CD4-positive, alpha-beta memory T cell (primary cell): ENCODE measurements at regions not wholly inside any gene's neighbourhood (a gene's known extent, or its start where the extent isn't known, plus 50 kb on each side); places are given as distances from the start of the nearest gene placed in this dataset.

Experiments
- CTCF ChIA-PET: fragments of 350-600 bp; sonication (Branson Sonifier 250); formaldehyde crosslinking; loops from one replicate; lab custom pipeline; 2021; ENCODE audit warnings: inconsistent platforms; ENCODE audit not compliant: partially characterized antibody; lab: Charles Lee
- POLR2A ChIA-PET: fragments of 350-600 bp; sonication (Branson Sonifier 250); formaldehyde crosslinking; loops from one replicate; lab custom pipeline; 2021; ENCODE audit not compliant: partially characterized antibody; lab: Charles Lee
- DNase-seq, 5 donors: peaks; one replicate each; pipeline versions ENCODE4 v3.0.0 to v3.0.0-alpha.2; 2020 to 2022; ENCODE audit warnings: mixed read lengths in 1 of 5
- H3K27ac ChIP-seq: one replicate; pipeline ENCODE4 v1.7.0; 2013; ENCODE audit warnings: low read depth, low read length
- H3K27me3 ChIP-seq: 2 replicates; pipeline ENCODE4 v1.7.0; 2013; ENCODE audit warnings: mild to moderate bottlenecking, low read length, moderate library complexity; ENCODE audit not compliant: insufficient read depth
- H3K36me3 ChIP-seq: 2 replicates; pipeline ENCODE4 v1.7.0; 2013; ENCODE audit warnings: mild to moderate bottlenecking, low read length, moderate library complexity; ENCODE audit not compliant: insufficient read depth
- H3K4me1 ChIP-seq: 2 replicates; pipeline ENCODE4 v1.7.0; 2013; ENCODE audit warnings: mild to moderate bottlenecking, low read length, moderate library complexity; ENCODE audit not compliant: insufficient read depth
- H3K4me3 ChIP-seq, 2 donors: one replicate each; pipeline ENCODE4 v1.7.0; 2013; ENCODE audit warnings: low read length in 2 of 2, mild to moderate bottlenecking in 1 of 2
- H3K9me3 ChIP-seq, 2 donors: one replicate each; pipeline ENCODE4 v1.7.0; 2013; ENCODE audit warnings: low read length in 2 of 2, control low read depth in 1 of 2; ENCODE audit not compliant: control insufficient read depth in 1 of 2
- H3K27ac Mint-ChIP-seq, 7 donors: one replicate each; pipeline ENCODE4 v1.8.0; 2020 to 2021; ENCODE audit warnings: mixed read lengths in 7 of 7, mild to moderate bottlenecking in 6 of 7, inconsistent platforms in 3 of 7, moderate library complexity in 3 of 7
- H3K27me3 Mint-ChIP-seq, 2 donors: one replicate each; pipeline ENCODE4 v1.8.0; 2020 to 2021; ENCODE audit warnings: mixed read lengths in 2 of 2
- H3K36me3 Mint-ChIP-seq, 2 donors: one replicate each; pipeline ENCODE4 v1.8.0; 2020 to 2021; ENCODE audit warnings: mixed read lengths in 2 of 2, inconsistent platforms in 1 of 2, mild to moderate bottlenecking in 1 of 2
- H3K4me1 Mint-ChIP-seq, 4 donors: one replicate each; pipeline ENCODE4 v1.8.0; 2020 to 2021; ENCODE audit warnings: mixed read lengths in 4 of 4, mild to moderate bottlenecking in 1 of 4
- H3K4me3 Mint-ChIP-seq, 8 donors: one replicate each; pipeline ENCODE4 v1.8.0; 2020 to 2021; ENCODE audit warnings: mixed read lengths in 8 of 8, mild to moderate bottlenecking in 7 of 8, moderate library complexity in 6 of 8, inconsistent platforms in 3 of 8
- H3K9me3 Mint-ChIP-seq, 8 donors: one replicate each; pipeline ENCODE4 v1.8.0; 2020 to 2021; ENCODE audit warnings: mixed read lengths in 8 of 8, mild to moderate bottlenecking in 5 of 8, inconsistent platforms in 3 of 8, moderate library complexity in 1 of 8
- intact Hi-C: fragments of 100-400 bp; cut with micrococcal nuclease; formaldehyde crosslinking; loops from one replicate; pipeline ENCODE4 v1.15.1; 2023

DNA sequence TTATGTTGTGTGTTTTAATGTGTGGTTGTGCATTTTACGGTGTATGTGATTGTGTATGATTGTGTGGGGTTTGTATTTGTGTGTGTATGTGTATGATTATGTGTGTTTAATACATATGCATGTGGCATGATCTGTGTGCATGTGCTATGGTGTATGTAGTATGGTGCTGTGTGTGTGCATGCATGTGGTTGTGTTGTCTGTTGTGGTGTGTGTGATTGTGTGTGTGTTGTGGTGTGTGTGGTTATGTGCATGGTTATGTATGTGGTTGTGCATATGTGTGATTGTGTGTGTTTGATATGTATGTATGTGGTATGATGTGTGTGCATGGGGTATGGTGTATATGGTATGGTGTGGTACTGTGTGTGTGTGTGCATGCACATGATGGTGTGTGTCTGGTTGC lies 148.1 kb upstream of the AGAP1 start:
- Mint-ChIP-seq H3K4me1 (no peaks in the 10 kb centered on the region), H3K4me3 (no peak overlapping the region), H3K27ac (no peak overlapping the region), H3K9me3 (peaks cover 0 to 8% (median 0%) of the 10 kb centered on the region in 8 donors), H3K27me3 (peaks cover 5 to 24% of the 10 kb centered on the region in 2 donors), H3K36me3 (no peaks in the 10 kb centered on the region)
- H3K27ac ChIP-seq, result no peak overlapping the region
- no peak overlapping the region for H3K4me3 ChIP-seq
- intact Hi-C loops, result no loop called here
- H3K9me3 ChIP-seq, result no peaks in the 10 kb centered on the region
- H3K27me3 ChIP-seq, result no peaks in the 10 kb centered on the region
- no peak for DNase-seq
- ChIA-PET POLR2A (no interaction called here), CTCF (no interaction called here)
- H3K4me1 ChIP-seq, result no peaks in the 10 kb centered on the region
- H3K36me3 ChIP-seq, result no peaks in the 10 kb centered on the region

DNA sequence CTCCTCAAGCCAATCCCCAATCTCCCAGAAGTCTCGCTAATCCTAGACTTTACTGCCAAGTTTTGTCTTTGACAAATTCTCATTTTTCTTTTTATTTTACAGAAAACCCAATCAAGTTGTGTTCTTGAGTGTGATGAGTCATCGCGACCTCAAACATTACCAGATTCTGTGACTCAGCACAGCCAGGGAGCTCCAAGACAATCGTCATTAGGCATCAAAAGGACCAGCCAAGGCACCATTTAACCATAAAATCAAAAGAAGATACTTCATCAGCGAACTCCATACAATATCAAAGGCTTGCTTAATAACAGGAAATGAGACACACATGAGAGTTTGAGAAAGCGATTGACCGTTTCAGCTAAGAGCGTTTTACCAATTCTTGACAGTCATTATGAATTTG lies 146.2 kb upstream of the AGAP1 start:
- no peak overlapping the region for H3K4me3 Mint-ChIP-seq
- intact Hi-C loops, result no loop called here

DNA sequence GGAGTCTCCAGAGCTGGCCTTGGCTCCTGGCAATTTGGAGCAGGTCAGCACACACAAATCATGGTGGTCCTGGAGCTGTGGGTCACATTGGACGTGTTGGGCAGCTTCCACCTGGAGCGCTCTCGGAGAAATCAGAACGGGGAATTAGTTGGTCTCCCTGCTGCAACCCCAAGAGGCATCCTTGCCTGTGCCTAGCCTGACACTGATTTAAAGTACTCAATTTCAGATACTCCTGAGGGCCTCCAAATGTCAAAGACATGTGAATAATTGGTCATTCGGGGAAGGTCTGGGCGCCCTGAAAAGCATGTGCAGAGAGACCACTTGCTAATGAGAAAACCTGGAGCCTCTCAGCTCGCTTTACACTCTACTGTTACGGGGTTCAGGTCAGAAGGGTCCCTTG lies 145.5 kb upstream of the AGAP1 start:
- no peaks in the 10 kb centered on the region for H3K9me3 ChIP-seq
- H3K27me3 Mint-ChIP-seq, result peaks cover 7 to 23% of the 10 kb centered on the region in 2 donors
- DNase-seq, result no peak
- H3K27ac Mint-ChIP-seq, result no peak overlapping the region
- H3K36me3 ChIP-seq, result no peaks in the 10 kb centered on the region
- CTCF ChIA-PET, result no interaction called here
- intact Hi-C loops, result no loop called here
- no peaks in the 10 kb centered on the region for H3K4me1 ChIP-seq
- H3K9me3 Mint-ChIP-seq, result peaks cover 0 to 8% (median 0%) of the 10 kb centered on the region in 8 donors
- H3K4me3 Mint-ChIP-seq, result no peak overlapping the region
- H3K4me1 Mint-ChIP-seq, result no peaks in the 10 kb centered on the region
- no peak overlapping the region for H3K4me3 ChIP-seq
- no peaks in the 10 kb centered on the region for H3K27me3 ChIP-seq
- POLR2A ChIA-PET, result no interaction called here
- H3K27ac ChIP-seq, result no peak overlapping the region
- no peaks in the 10 kb centered on the region for H3K36me3 Mint-ChIP-seq

More for the DNA sequence above, 146.2 kb upstream of the AGAP1 start:
- Mint-ChIP-seq H3K27me3 (peaks cover 5 to 23% of the 10 kb centered on the region in 2 donors), H3K27ac (peak overlapping the region in 1 of 7 donors; percentile 61), H3K4me1 (no peaks in the 10 kb centered on the region), H3K36me3 (no peaks in the 10 kb centered on the region), H3K9me3 (peaks cover 0 to 8% (median 0%) of the 10 kb centered on the region in 8 donors)
- Histone ChIP-seq H3K4me3 (no peak overlapping the region), H3K27me3 (no peaks in the 10 kb centered on the region), H3K4me1 (no peaks in the 10 kb centered on the region), H3K27ac (no peak overlapping the region), H3K36me3 (no peaks in the 10 kb centered on the region), H3K9me3 (no peaks in the 10 kb centered on the region)
- DNase-seq, result no peak
- CTCF ChIA-PET, result no interaction called here
- POLR2A ChIA-PET, result no interaction called here

DNA sequence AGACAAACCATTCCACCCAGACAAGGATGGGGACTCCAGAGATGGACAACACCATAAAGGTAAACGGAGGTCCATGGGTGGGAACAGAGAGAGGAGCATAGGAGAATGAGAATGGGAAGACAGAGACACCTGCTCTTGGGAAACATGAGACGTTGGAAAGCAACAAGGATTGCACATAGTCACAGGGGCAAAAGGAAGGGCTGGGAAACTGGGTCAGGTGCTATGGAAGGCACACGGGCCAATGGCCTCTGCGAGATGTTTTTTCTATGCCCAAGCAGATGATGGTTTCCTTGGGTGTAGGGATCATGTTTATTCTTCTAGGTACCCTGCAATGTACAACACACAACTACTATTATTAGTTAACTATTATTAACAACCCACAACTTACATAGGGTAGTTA lies 143.6 kb upstream of the AGAP1 start:
- no peaks in the 10 kb centered on the region for H3K4me1 Mint-ChIP-seq

DNA sequence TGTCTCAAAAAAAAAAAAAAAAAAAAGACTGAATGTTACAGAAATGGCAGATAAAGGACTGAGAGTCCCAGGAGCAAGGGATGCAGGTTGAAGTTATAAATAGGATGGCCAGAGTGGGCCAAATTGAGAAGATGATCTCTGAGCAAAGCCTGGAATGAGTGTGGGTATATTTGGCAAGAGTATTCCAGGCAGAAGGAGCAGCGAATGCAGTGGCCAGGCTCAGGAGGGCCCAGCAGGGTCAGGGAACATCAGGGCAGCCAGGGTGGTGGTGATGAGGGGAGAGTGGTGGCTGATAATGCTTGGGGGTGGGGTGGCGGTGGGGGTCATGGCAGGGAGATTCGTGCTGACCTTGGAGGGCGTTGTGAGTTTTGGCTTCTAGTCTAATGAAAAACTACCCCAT lies 141.3 kb upstream of the AGAP1 start:
- Histone ChIP-seq H3K9me3 (no peaks in the 10 kb centered on the region), H3K4me3 (no peak overlapping the region), H3K27ac (no peak overlapping the region), H3K36me3 (no peaks in the 10 kb centered on the region), H3K4me1 (no peaks in the 10 kb centered on the region), H3K27me3 (no peaks in the 10 kb centered on the region)
- ChIA-PET CTCF (no interaction called here), POLR2A (no interaction called here)
- H3K4me1 Mint-ChIP-seq, result no peaks in the 10 kb centered on the region
- no peak overlapping the region for H3K4me3 Mint-ChIP-seq
- no peak for DNase-seq
- H3K27me3 Mint-ChIP-seq, result peaks cover 7 to 18% of the 10 kb centered on the region in 2 donors
- intact Hi-C loops, result no loop called here
- H3K27ac Mint-ChIP-seq, result no peak overlapping the region
- H3K9me3 Mint-ChIP-seq, result peaks cover 0 to 5% (median 0%) of the 10 kb centered on the region in 8 donors
- H3K36me3 Mint-ChIP-seq, result no peaks in the 10 kb centered on the region

More for the DNA sequence above, 143.6 kb upstream of the AGAP1 start:
- POLR2A ChIA-PET, result no interaction called here
- DNase-seq, result no peak
- CTCF ChIA-PET, result no interaction called here
- Mint-ChIP-seq H3K36me3 (no peaks in the 10 kb centered on the region), H3K27me3 (peaks cover 7 to 24% of the 10 kb centered on the region in 2 donors), H3K9me3 (peaks cover 0 to 8% (median 0%) of the 10 kb centered on the region in 8 donors), H3K4me3 (no peak overlapping the region), H3K27ac (peak overlapping the region in 1 of 7 donors; percentile 66)
- intact Hi-C loops, result no loop called here
- no peaks in the 10 kb centered on the region for H3K27me3 ChIP-seq
- H3K36me3 ChIP-seq, result no peaks in the 10 kb centered on the region
- H3K9me3 ChIP-seq, result no peaks in the 10 kb centered on the region
- no peak overlapping the region for H3K4me3 ChIP-seq
- no peak overlapping the region for H3K27ac ChIP-seq
- no peaks in the 10 kb centered on the region for H3K4me1 ChIP-seq

DNA sequence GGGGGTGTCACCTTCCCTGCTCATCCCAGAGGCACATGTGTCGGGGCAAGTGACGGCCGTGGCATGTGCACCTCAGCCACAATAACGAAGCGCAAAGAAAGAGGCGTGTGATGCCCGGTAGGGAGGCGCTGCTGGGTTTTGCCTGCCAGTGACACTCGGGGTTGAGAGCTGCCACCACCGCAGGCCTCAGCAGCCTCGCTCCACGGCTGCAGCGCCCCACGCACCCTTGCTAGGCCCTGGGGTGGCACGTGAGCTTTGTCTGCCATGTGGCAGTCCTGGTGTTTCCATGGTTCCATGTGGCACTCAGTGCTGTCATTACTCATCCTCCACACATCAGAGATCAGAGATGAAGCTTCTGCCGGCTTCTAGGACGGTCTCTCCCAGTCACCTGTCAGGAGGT lies 136.0 kb upstream of the AGAP1 start:
- Mint-ChIP-seq H3K36me3 (no peaks in the 10 kb centered on the region), H3K4me1 (no peaks in the 10 kb centered on the region), H3K27me3 (peaks cover 2 to 8% of the 10 kb centered on the region in 2 donors), H3K4me3 (no peak overlapping the region), H3K27ac (no peak overlapping the region), H3K9me3 (no peaks in the 10 kb centered on the region)
- no peaks in the 10 kb centered on the region for H3K27me3 ChIP-seq
- no peak overlapping the region for H3K27ac ChIP-seq
- H3K9me3 ChIP-seq, result no peaks in the 10 kb centered on the region
- CTCF ChIA-PET, result no interaction called here
- DNase-seq, result no peak
- intact Hi-C loops, result no loop called here
- POLR2A ChIA-PET, result no interaction called here
- H3K4me3 ChIP-seq, result no peak overlapping the region
- H3K4me1 ChIP-seq, result no peaks in the 10 kb centered on the region
- no peaks in the 10 kb centered on the region for H3K36me3 ChIP-seq

DNA sequence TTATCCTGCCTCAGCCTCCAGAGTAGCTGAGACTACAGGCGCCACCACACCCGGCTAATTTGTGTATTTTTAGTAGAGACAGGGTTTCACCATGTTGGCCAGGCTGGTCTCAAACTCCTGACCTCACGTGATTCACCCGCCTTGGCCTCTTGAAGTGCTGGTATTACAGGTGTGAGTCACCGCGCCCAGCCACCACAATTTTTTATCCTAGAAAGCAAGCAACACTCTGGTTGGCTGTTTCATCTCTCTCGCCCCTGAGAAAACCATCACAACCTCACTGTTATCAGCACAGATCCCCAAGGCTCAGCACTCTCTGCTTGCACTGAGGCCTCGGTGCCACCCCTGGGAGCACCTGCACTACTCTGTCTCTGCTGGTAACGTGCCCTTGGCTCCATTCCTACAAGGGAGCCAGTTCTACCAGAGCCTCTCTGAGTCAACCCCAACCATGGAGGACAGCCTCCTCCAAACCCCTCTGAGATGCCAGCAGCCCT lies 134.8 kb upstream of the AGAP1 start:
- Mint-ChIP-seq H3K9me3 (no peaks in the 10 kb centered on the region), H3K27ac (no peak overlapping the region), H3K27me3 (peaks cover 2 to 10% of the 10 kb centered on the region in 2 donors), H3K4me3 (no peak overlapping the region), H3K36me3 (no peaks in the 10 kb centered on the region), H3K4me1 (no peaks in the 10 kb centered on the region)
- ChIA-PET CTCF (no interaction called here), POLR2A (no interaction called here)
- H3K27me3 ChIP-seq, result no peaks in the 10 kb centered on the region
- no peaks in the 10 kb centered on the region for H3K36me3 ChIP-seq
- no peak overlapping the region for H3K27ac ChIP-seq
- H3K4me3 ChIP-seq, result no peak overlapping the region
- H3K9me3 ChIP-seq, result no peaks in the 10 kb centered on the region
- intact Hi-C loops, result no loop called here
- H3K4me1 ChIP-seq, result no peaks in the 10 kb centered on the region
- DNase-seq, result no peak

DNA sequence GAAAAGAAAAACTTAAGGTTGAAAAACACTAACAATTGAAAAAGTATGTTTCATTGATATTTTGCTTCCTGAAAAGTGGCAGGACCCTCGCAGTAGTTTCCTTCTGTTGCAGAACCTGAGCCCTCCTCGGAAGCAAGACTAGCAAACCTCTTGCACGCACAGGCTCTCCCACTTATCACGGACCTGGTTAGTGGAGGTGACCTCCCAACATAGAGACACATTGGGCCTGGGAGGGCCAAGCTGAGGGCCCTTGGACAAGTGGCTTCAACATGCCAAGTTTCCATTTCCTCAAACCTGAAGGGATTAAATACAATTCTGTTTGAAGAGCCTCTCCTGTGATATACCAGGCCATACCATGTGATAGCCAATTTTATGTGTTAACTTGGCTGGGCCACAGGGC lies 133.4 kb upstream of the AGAP1 start:
- H3K4me1 Mint-ChIP-seq, result no peaks in the 10 kb centered on the region
- no peaks in the 10 kb centered on the region for H3K36me3 Mint-ChIP-seq
- no peak overlapping the region for H3K4me3 Mint-ChIP-seq
- H3K9me3 Mint-ChIP-seq, result no peaks in the 10 kb centered on the region
- Histone ChIP-seq H3K4me3 (no peak overlapping the region), H3K4me1 (no peaks in the 10 kb centered on the region), H3K27ac (no peak overlapping the region), H3K27me3 (no peaks in the 10 kb centered on the region), H3K36me3 (no peaks in the 10 kb centered on the region), H3K9me3 (no peaks in the 10 kb centered on the region)
- no peak overlapping the region for H3K27ac Mint-ChIP-seq
- DNase-seq, result no peak
- peaks cover 2 to 11% of the 10 kb centered on the region in 2 donors for H3K27me3 Mint-ChIP-seq
- intact Hi-C loops, result no loop called here
- ChIA-PET POLR2A (no interaction called here), CTCF (interaction anchor here (0.7 kb wide), 1 partner anchor 10 kb away, joined by 3 read pairs; no protein-coding TSS in a partner anchor)
